B cell (primary cell): ENCODE measurements at regions not wholly inside any gene's neighbourhood (a gene's known extent, or its start where the extent isn't known, plus 50 kb on each side); places are given as distances from the start of the nearest gene placed in this dataset.

Experiments used
- ATAC-seq: fragments of 200-7000 bp; cut with Tn5 transposase; one replicate; pipeline ENCODE4 v1.10.0; 2021; ENCODE audit warnings: low read depth, mild to moderate bottlenecking, moderate number of reproducible peaks, moderate library complexity
- CTCF ChIA-PET: fragments of 350-600 bp; sonication (Branson Sonifier 250); formaldehyde crosslinking; loops from one replicate; lab custom pipeline; 2021; ENCODE audit warnings: antibody characterized with exemption, inconsistent platforms; lab: Charles Lee
- POLR2A ChIA-PET: fragments of 350-600 bp; sonication (Branson Sonifier 250); formaldehyde crosslinking; loops from one replicate; lab custom pipeline; 2021; ENCODE audit warnings: antibody characterized with exemption; lab: Charles Lee
- DNase-seq: peaks from one replicate; pipeline ENCODE4 v3.0.0; 2013
- H2AFZ ChIP-seq: 2 replicates; pipeline ENCODE4 v1.6.1; 2012; ENCODE audit warnings: mild to moderate bottlenecking, low read depth, low read length; ENCODE audit not compliant: insufficient read depth, poor library complexity, severe bottlenecking
- H3K27ac ChIP-seq, 2 donors: 1 replicate in 1 of 2; 2 replicates in 1 of 2; pipeline ENCODE4 v1.5.1; 2012 to 2013; ENCODE audit warnings: low read length in 2 of 2, mild to moderate bottlenecking in 2 of 2, moderate library complexity in 1 of 2
- H3K27me3 ChIP-seq, 4 experiments: fragments of 200-600 bp in 1 of 4; sonication (generic) in 1 of 4; replicated peaks in 1 of 4; 1 replicate in 2 of 4; 2 replicates in 2 of 4; pipeline versions ENCODE4 v1.6.1 to v1.7.0; 2013 to 2016; ENCODE audit warnings: low read length in 3 of 4, mild to moderate bottlenecking in 2 of 4, mixed read lengths in 1 of 4, moderate library complexity in 1 of 4; ENCODE audit not compliant: insufficient read depth in 4 of 4, control insufficient read depth in 3 of 4; ENCODE audit errors: control extremely low read depth in 1 of 4
- H3K36me3 ChIP-seq, 2 experiments: replicated peaks in 1 of 2; 1 replicate in 1 of 2; 2 replicates in 1 of 2; pipeline versions ENCODE4 v1.6.1 to v1.7.1; 2013; ENCODE audit warnings: low read length in 1 of 2; ENCODE audit not compliant: insufficient read depth in 2 of 2, control insufficient read depth in 1 of 2; ENCODE audit errors: control extremely low read depth in 1 of 2, extremely low read depth in 1 of 2
- H3K4me1 ChIP-seq, 2 donors: fragments of 200-600 bp in 1 of 2; sonication (generic) in 1 of 2; 1 replicate in 1 of 2; 2 replicates in 1 of 2; pipeline versions ENCODE4 v1.5.1 to v1.6.1; 2013 to 2017; ENCODE audit warnings: low read length in 2 of 2; ENCODE audit not compliant: control insufficient read depth in 2 of 2, insufficient read depth in 2 of 2
- H3K4me2 ChIP-seq: replicated peaks from 2 replicates; pipeline ENCODE3; 2012; ENCODE audit warnings: mild to moderate bottlenecking, low read depth, low read length; ENCODE audit not compliant: poor library complexity, severe bottlenecking
- H3K4me3 ChIP-seq, 5 experiments: fragments of 200-600 bp in 1 of 5; sonication (generic) in 1 of 5; 1 replicate in 3 of 5; 2 replicates in 2 of 5; pipeline versions ENCODE4 v1.5.1 to v1.7.0; 2011 to 2016; ENCODE audit warnings: low read length in 4 of 5, mild to moderate bottlenecking in 4 of 5, low read depth in 2 of 5, control low read depth in 1 of 5, moderate library complexity in 1 of 5; ENCODE audit not compliant: insufficient read depth in 1 of 5; ENCODE audit errors: control extremely low read depth in 1 of 5, extremely low read depth in 1 of 5
- H3K79me2 ChIP-seq: fragments of 200-600 bp; sonication (generic); one replicate; pipeline ENCODE4 v1.6.0; 2016; ENCODE audit warnings: low read length; ENCODE audit not compliant: control insufficient read depth, insufficient read depth
- H3K9ac ChIP-seq: fragments of 200-600 bp; sonication (generic); 2 replicates; pipeline ENCODE4 v1.6.1; 2017; ENCODE audit warnings: mild to moderate bottlenecking, low read length, moderate library complexity
- H3K9me3 ChIP-seq, 3 donors: one replicate each; pipeline versions ENCODE4 v1.6.1 to v1.7.1; 2013; ENCODE audit warnings: low read length in 2 of 3; ENCODE audit not compliant: control insufficient read depth in 2 of 3, insufficient read depth in 1 of 3; ENCODE audit errors: control extremely low read depth in 1 of 3
- H4K20me1 ChIP-seq: 2 replicates; pipeline ENCODE4 v1.6.0; 2012; ENCODE audit warnings: mild to moderate bottlenecking, low read length; ENCODE audit not compliant: insufficient read depth, control insufficient read depth, poor library complexity, severe bottlenecking
- H3K27ac Mint-ChIP-seq: one replicate; pipeline ENCODE4 v1.8.0; 2021; ENCODE audit warnings: mixed read lengths
- H3K27me3 Mint-ChIP-seq: one replicate; pipeline ENCODE4 v1.8.0; 2021; ENCODE audit warnings: mixed read lengths
- H3K4me1 Mint-ChIP-seq: one replicate; pipeline ENCODE4 v1.8.0; 2021; ENCODE audit warnings: mixed read lengths
- H3K4me3 Mint-ChIP-seq: one replicate; pipeline ENCODE4 v1.8.0; 2021; ENCODE audit warnings: mixed read lengths
- H3K9me3 Mint-ChIP-seq: one replicate; pipeline ENCODE4 v1.8.0; 2022; ENCODE audit warnings: mixed read lengths; ENCODE audit not compliant: insufficient read depth
- CTCF ChIP-seq: fragments of 200-600 bp; IDR thresholded peaks from one replicate; pipeline ENCODE4 v1.8.0; 2022; ENCODE audit warnings: antibody characterized with exemption, mild to moderate bottlenecking
- EZH2 ChIP-seq: IDR thresholded peaks from 2 replicates; pipeline ENCODE4 v1.6.1; 2012; ENCODE audit warnings: borderline replicate concordance, low read depth, mild to moderate bottlenecking, moderate library complexity, low read length; ENCODE audit not compliant: insufficient read depth, poor library complexity, severe bottlenecking
- WGBS: methylation state at CpG from one replicate; pipeline ENCODE4 v1.1.5; 2013; ENCODE audit warnings: missing lambda C conversion rate; ENCODE audit not compliant: insufficient coverage; 5-methylcytosine and 5-hydroxymethylcytosine counted together
- intact Hi-C: fragments of 100-400 bp; cut with micrococcal nuclease; formaldehyde crosslinking; loops from one replicate; pipeline ENCODE4 v1.10.0; 2022

GRCh38 chr5:90297045-90297764, 112.4 kb downstream of the CETN3 start:
- peaks cover 3 to 4% of the 10 kb centered on the region in 2 donors for H3K4me1 ChIP-seq

More at GRCh38 chr5:90297045-90297764, 112.4 kb downstream of the CETN3 start:
- no peak overlapping the region for H3K27ac Mint-ChIP-seq
- H3K4me1 Mint-ChIP-seq = peaks cover 10% of the 10 kb centered on the region
- Histone ChIP-seq H3K9me3 (no peaks in the 10 kb centered on the region), H3K27me3 (no peaks in the 10 kb centered on the region), H3K27ac (no peak overlapping the region), H3K36me3 (no peaks in the 10 kb centered on the region), H3K4me3 (no peak overlapping the region), H4K20me1 (no peaks in the 10 kb centered on the region), H3K9ac (no peak overlapping the region), H3K4me2 (no peak overlapping the region), H2AFZ (no peak overlapping the region), H3K79me2 (no peaks in the 10 kb centered on the region)
- H3K27me3 Mint-ChIP-seq = peaks cover 15% of the 10 kb centered on the region
- no peaks in the 10 kb centered on the region for H3K9me3 Mint-ChIP-seq
- H3K4me3 Mint-ChIP-seq = no peak overlapping the region
- intact Hi-C loops = no loop called here
- TF ChIP-seq EZH2 (no peak), CTCF (no peak)
- no peak for ATAC-seq
- ChIA-PET CTCF (no interaction called here), POLR2A (no interaction called here)
- WGBS = 95% methylated on average over 2 of the region's 7 CpGs
- DNase-seq = no peak
